Endothelial cell of umbilical vein (primary cell): ENCODE measurements at regions not wholly inside any gene's neighbourhood (a gene's known extent, or its start where the extent isn't known, plus 50 kb on each side); places are given as distances from the start of the nearest gene placed in this dataset.

ENCODE experiments used
- EZH2 ChIP-seq: IDR thresholded peaks from 2 replicates; pipeline ENCODE4 v1.6.1; 2012; ENCODE audit warnings: borderline replicate concordance, low read depth, mild to moderate bottlenecking, moderate library complexity, low read length, inconsistent platforms; ENCODE audit not compliant: severe bottlenecking
- FOS ChIP-seq: IDR thresholded peaks from 2 replicates; pipeline ENCODE4 v1.6.1; 2011; ENCODE audit warnings: mild to moderate bottlenecking, low read length, moderate library complexity, borderline replicate concordance; ENCODE audit not compliant: insufficient read depth
- JUN ChIP-seq: IDR thresholded peaks from 2 replicates; pipeline ENCODE4 v1.6.1; 2011; ENCODE audit warnings: borderline replicate concordance, low read depth; ENCODE audit not compliant: insufficient read length, insufficient read depth
- MYC ChIP-seq: IDR thresholded peaks from one replicate; pipeline ENCODE4 v1.6.1; 2011; ENCODE audit warnings: mild to moderate bottlenecking, low read depth, low read length
- POLR2A ChIP-seq: IDR thresholded peaks from 2 replicates; pipeline ENCODE4 v1.6.1; 2012; ENCODE audit warnings: low read depth, mild to moderate bottlenecking, control low read depth, low read length
- TF ChIP-seq, protein P1 (sequence below), 2 donors: IDR thresholded peaks; 1 replicate in 1 of 2; 2 replicates in 1 of 2; pipeline ENCODE4 v1.5.1; 2011; ENCODE audit warnings: low read length in 2 of 2, mild to moderate bottlenecking in 2 of 2, moderate library complexity in 2 of 2, control low read depth in 1 of 2, inconsistent platforms in 1 of 2, low read depth in 1 of 2; ENCODE audit not compliant: insufficient read depth in 1 of 2; ENCODE audit errors: extremely low read depth in 1 of 2

DNA sequence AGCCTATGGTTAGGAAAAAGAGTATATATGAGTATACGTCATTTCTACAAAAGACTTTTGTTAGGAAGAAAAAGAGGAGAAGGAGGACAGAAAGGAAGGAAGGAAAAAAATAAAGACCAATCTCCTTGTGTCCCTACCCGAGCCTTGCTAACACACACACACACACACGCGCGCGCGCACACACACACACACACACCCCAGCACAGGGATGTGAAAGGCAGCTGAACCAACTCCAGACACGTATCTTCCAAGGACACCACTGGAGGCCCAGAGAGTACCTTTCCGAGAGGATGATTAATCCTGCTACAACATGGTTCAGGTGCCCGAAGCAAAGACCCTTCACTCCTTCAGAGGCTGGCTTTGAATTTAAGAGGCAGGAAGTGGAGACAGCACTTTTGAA is 56.9 kb upstream of the GALNT10 start:
- TF ChIP-seq JUN (no peak), EZH2 (no peak), POLR2A (no peak), FOS (no peak), MYC (no peak)
- TF ChIP-seq, protein P1, sequence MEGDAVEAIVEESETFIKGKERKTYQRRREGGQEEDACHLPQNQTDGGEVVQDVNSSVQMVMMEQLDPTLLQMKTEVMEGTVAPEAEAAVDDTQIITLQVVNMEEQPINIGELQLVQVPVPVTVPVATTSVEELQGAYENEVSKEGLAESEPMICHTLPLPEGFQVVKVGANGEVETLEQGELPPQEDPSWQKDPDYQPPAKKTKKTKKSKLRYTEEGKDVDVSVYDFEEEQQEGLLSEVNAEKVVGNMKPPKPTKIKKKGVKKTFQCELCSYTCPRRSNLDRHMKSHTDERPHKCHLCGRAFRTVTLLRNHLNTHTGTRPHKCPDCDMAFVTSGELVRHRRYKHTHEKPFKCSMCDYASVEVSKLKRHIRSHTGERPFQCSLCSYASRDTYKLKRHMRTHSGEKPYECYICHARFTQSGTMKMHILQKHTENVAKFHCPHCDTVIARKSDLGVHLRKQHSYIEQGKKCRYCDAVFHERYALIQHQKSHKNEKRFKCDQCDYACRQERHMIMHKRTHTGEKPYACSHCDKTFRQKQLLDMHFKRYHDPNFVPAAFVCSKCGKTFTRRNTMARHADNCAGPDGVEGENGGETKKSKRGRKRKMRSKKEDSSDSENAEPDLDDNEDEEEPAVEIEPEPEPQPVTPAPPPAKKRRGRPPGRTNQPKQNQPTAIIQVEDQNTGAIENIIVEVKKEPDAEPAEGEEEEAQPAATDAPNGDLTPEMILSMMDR (IDR thresholded peaks at IDR 0.05; ENCODE audit: extremely low read depth in 1 of 2, insufficient read depth in 1 of 2, low read depth in 1 of 2, low read length in 2 of 2), result no peak
